ENCODE measurements at regions not wholly inside any gene's neighbourhood (a gene's known extent, or its start where the extent isn't known, plus 50 kb on each side); places are given as distances from the start of the nearest gene placed in this dataset.

GRCh38 chr10:105763611-105764010 is 1122.5 kb downstream of the SORCS3 start (continued):
- TF ChIP-seq ZNF462 (CRISPR knock-in tag; IDR thresholded peaks at IDR 0.05) (no peak), POLR2AphosphoS5 (IDR thresholded peaks at IDR 0.05; ENCODE audit: low read depth) (no peak), CREB1 (CRISPR knock-in tag; IDR thresholded peaks at IDR 0.05; ENCODE audit: low read depth) (no peak)

GRCh38 chr10:105761576-105762260 is 1120.6 kb downstream of the SORCS3 start:
- Mint-ChIP-seq H3K4me3 (no peak overlapping the region), H3K4me1 (peaks cover 9% of the 10 kb centered on the region; the same call in 2 of the 3 replicates), H3K36me3 (ENCODE audit: low read depth) (no peaks in the 10 kb centered on the region), H3K9me3 (no peaks in the 10 kb centered on the region), H3K27ac (no peak overlapping the region), H3K27me3 (ENCODE audit: insufficient read depth, low read depth, poor library complexity) (no peaks in the 10 kb centered on the region)
- Histone ChIP-seq H3K4me1 (ENCODE audit: insufficient read depth) (no peaks in the 10 kb centered on the region), H3F3A (replicated peaks; ENCODE audit: low read depth) (no peaks in the 10 kb centered on the region), H2AFZ (no peak overlapping the region), H3K4me2 (no peak overlapping the region), H3K36me3 (ENCODE audit: insufficient read depth) (no peaks in the 10 kb centered on the region), H3K27ac (ENCODE audit: low read depth) (no peak overlapping the region), H3K27me3 (ENCODE audit: insufficient read depth) (no peaks in the 10 kb centered on the region), H3K9me2 (ENCODE audit: insufficient read depth) (no peaks in the 10 kb centered on the region), H3K4me3 (no peak overlapping the region), H4K20me1 (replicated peaks; ENCODE audit: insufficient read depth) (no peaks in the 10 kb centered on the region), H3K79me2 (replicated peaks; ENCODE audit: insufficient read depth) (no peaks in the 10 kb centered on the region)
- DNase-seq (ENCODE audit: low spot score) (no peak), ATAC-seq (no peak)
- no peak for TF ChIP-seq ZNF331 (CRISPR knock-in tag; IDR thresholded peaks at IDR 0.05; ENCODE audit: low read depth)
- no peak for TF ChIP-seq POLR2AphosphoS5 (IDR thresholded peaks at IDR 0.05; ENCODE audit: low read depth)
- TF ChIP-seq CTCF (conservative IDR thresholded peaks at IDR 0.05; ENCODE audit: low read depth in 2 of 2): no peak
- no peak for TF ChIP-seq STAT1 (IDR thresholded peaks at IDR 0.05; ENCODE audit: unreplicated experiment)
- TF ChIP-seq ZNF462 (CRISPR knock-in tag; IDR thresholded peaks at IDR 0.05): no peak

Measured in GM23338 (cell line).